ENCODE measurements at regions not wholly inside any gene's neighbourhood (a gene's known extent, or its start where the extent isn't known, plus 50 kb on each side); places are given as distances from the start of the nearest gene placed in this dataset.
"Not testable (repeated sequence)": the region's sequence is repeated elsewhere in the genome, so short reads cannot be mapped to it uniquely, and the experiment has no call there.

DNA sequence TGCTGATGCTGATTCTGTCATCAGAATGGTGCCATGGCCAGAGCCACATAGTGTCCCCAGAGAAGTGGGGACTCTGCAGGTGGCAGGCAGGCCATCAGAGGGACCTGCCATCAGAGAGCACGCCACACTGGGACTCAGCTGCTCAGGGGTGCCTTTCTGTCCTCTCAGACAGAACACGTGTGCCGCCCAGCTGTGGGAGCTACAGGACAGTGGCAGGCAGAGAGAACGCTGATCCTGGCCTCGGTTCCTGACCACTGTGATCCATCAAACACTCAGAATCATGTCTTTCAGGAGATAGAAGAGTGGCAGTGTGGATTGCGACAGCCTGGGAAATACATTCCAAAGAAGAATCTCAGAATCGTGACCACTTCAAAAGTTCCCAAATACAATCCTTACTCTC lies 497.2 kb upstream of the SALL3 start:
- no peak overlapping the region for H3K4me3 ChIP-seq
- H3K9me3 ChIP-seq, result peaks cover 0 to 4% (median 0%) of the 10 kb centered on the region in 4 donors
- no peak for DNase-seq
- no peaks in the 10 kb centered on the region for H3K4me1 ChIP-seq
- TF ChIP-seq POLR2A (IDR thresholded peaks at IDR 0.05) (no peak), CTCF (IDR thresholded peaks at IDR 0.05) (no peak)
- no peaks in the 10 kb centered on the region for H3K36me3 ChIP-seq
- H3K27me3 ChIP-seq, result no peaks in the 10 kb centered on the region
- H3K27ac ChIP-seq, result no peak overlapping the region

DNA sequence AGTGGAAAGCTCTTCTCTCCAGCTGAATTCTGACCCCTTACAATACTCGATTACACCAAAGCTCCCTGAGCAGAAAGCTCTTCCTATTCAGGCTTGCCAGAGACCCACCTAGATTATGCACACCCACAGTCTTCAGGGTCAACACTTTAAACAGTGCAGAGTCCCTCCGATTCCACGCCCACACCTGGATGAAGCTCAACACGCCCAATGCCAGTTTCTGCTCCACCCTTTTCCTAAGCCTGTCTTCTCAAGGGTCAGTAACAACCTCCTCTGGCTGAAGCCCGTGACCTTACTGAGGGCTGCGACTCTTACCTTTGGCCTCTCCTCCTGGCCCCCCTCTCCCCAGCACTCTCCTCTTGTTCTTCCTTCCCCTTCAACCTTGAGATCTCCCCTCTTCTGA lies 492.0 kb upstream of the SALL3 start:
- no peak for DNase-seq
- Histone ChIP-seq H3K36me3 (no peaks in the 10 kb centered on the region), H3K27ac (no peak overlapping the region), H3K9me3 (no peaks in the 10 kb centered on the region), H3K4me3 (no peak overlapping the region), H3K27me3 (no peaks in the 10 kb centered on the region), H3K4me1 (no peaks in the 10 kb centered on the region)
- TF ChIP-seq POLR2A (IDR thresholded peaks at IDR 0.05), result no peak
- no peak for TF ChIP-seq CTCF (IDR thresholded peaks at IDR 0.05)

- Histone ChIP-seq H3K27ac (no peak overlapping the region), H3K27me3 (no peaks in the 10 kb centered on the region), H3K4me1 (no peaks in the 10 kb centered on the region), H3K9me3 (no peaks in the 10 kb centered on the region), H3K36me3 (no peaks in the 10 kb centered on the region), H3K4me3 (no peak overlapping the region)
- TF ChIP-seq CTCF (IDR thresholded peaks at IDR 0.05) (no peak), POLR2A (IDR thresholded peaks at IDR 0.05) (no peak)
- no peak for DNase-seq
These were observed 487.4 kb upstream of the SALL3 start for GRCh38 chr18:78492064-78492812.

DNA sequence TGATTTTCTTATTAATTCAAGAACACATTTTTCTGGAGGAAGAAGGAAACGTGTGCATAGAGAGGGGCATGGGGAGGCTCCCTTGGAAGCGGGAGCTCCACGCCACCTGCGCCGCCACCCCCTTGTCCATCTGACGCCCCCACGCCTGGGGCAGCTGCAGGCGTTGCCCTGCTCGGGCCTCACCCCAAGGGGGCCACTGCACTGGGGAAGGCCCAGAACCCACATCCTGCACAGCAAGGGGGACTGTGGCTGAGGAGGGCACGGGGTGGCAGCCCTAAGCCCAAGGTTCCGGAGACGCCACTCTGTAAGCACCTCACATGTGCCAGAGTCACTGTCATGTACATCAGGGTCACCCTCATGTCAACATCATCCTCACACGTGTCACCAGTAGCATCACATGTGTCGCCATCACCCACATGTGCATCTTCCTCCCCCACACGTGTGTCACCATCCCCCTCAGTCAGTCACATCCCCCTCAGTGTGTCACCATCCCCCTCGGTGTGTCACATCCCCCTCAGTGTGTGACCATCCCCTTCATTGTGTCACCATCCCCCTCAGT lies 486.7 kb upstream of the SALL3 start:
- Histone ChIP-seq H3K27me3 (no peaks in the 10 kb centered on the region), H3K9me3 (no peaks in the 10 kb centered on the region), H3K4me1 (no peaks in the 10 kb centered on the region), H3K4me3 (no peak overlapping the region), H3K27ac (no peak overlapping the region), H3K36me3 (no peaks in the 10 kb centered on the region)
- no peak for DNase-seq
- TF ChIP-seq POLR2A (IDR thresholded peaks at IDR 0.05) (no peak), CTCF (IDR thresholded peaks at IDR 0.05) (no peak)

GRCh38 chr18:78493490-78493889 lies 486.1 kb upstream of the SALL3 start:
- not testable (repeated sequence) for H3K27me3 ChIP-seq, H3K9me3 ChIP-seq, H3K4me1 ChIP-seq, DNase-seq, H3K4me3 ChIP-seq, H3K27ac ChIP-seq, H3K36me3 ChIP-seq

GRCh38 chr18:78494204-78495085 lies 485.2 kb upstream of the SALL3 start:
- no peak for DNase-seq
- Histone ChIP-seq H3K36me3 (no peaks in the 10 kb centered on the region), H3K27ac (no peak overlapping the region), H3K9me3 (no peaks in the 10 kb centered on the region), H3K4me1 (no peaks in the 10 kb centered on the region), H3K4me3 (no peak overlapping the region), H3K27me3 (no peaks in the 10 kb centered on the region)
- TF ChIP-seq CTCF (IDR thresholded peaks at IDR 0.05), result no peak
- no peak for TF ChIP-seq POLR2A (IDR thresholded peaks at IDR 0.05)
